G401.6 (cell line): ENCODE measurements at regions not wholly inside any gene's neighbourhood (a gene's known extent, or its start where the extent isn't known, plus 50 kb on each side); places are given as distances from the start of the nearest gene placed in this dataset.
A peak's percentile ranks its signal among the peaks of the same experiment; 100 is the strongest.

Source experiments
- FAIRE-seq: peaks from 2 replicates; lab custom pipeline; 2012; peaks lifted over from hg19 to GRCh38; lab: Jason Lieb, UNC

- no peak for FAIRE-seq
Measured at GRCh38 chr14:24693353-24693737, 59.4 kb upstream of the GZMB start.

- FAIRE-seq, result peak; percentile 95
Measured at GRCh38 chr14:24692382-24693352, 58.7 kb upstream of the GZMB start.

- no peak for FAIRE-seq
Measured at GRCh38 chr14:24690492-24690891, 56.5 kb upstream of the GZMB start.

- no peak for FAIRE-seq
Measured at GRCh38 chr14:24688030-24688658, 54.2 kb upstream of the GZMB start.
